CD4-positive, alpha-beta T cell treated with Interleukin-1 beta for 1 hour (primary cell): ENCODE measurements at regions not wholly inside any gene's neighbourhood (a gene's known extent, or its start where the extent isn't known, plus 50 kb on each side); places are given as distances from the start of the nearest gene placed in this dataset.
"Not testable (repeated sequence)": the region's sequence is repeated elsewhere in the genome, so short reads cannot be mapped to it uniquely, and the experiment has no call there.

Experiments used
- DNase-seq, 2 donors: peaks; one replicate each; pipeline ENCODE4 v3.0.0-alpha.2; 2020 to 2022

DNA sequence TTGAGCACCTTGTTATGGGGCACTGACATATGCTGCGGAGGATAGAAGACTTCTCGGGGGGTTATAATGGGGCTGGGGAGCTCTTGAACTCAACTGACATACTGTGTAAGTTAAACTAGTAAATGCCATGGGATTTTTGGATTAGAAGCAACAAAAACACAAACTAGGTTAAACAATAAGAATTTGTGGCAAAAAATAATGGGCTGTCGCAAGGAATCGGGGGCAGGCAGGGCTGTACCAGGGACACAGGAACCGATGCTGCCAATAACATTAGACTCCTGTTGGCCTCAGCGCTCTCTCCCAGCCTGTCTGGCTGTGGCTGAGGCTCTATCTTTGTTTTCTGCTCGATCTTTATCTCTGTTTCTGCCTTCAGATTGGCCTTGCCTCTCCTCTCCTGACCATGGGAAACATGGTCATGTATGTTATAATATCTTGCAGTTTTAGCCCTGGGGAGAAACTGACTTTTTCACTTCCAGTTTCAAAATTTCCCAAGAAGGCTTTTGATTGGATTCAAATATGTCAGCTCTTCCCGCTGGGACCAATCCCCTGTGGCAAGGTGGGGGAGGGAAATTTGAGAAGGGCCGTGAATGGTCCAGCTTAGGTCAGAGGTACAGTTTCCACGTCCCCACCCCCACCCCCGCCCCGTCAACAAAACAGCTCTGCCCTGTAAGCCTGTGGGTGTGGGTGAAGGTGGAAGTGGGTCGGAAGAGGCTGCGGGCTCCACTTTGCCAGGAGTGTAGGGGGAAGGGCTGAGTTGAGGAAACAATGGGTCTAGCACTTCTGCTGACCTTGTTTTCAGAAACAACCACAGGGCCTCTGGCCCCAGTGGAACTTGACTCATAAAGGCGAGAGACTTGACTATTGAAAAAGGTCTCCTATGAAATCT lies 161.1 kb upstream of the TBL1XR1 start:
- peak; percentile 82 to 87 for DNase-seq

DNA sequence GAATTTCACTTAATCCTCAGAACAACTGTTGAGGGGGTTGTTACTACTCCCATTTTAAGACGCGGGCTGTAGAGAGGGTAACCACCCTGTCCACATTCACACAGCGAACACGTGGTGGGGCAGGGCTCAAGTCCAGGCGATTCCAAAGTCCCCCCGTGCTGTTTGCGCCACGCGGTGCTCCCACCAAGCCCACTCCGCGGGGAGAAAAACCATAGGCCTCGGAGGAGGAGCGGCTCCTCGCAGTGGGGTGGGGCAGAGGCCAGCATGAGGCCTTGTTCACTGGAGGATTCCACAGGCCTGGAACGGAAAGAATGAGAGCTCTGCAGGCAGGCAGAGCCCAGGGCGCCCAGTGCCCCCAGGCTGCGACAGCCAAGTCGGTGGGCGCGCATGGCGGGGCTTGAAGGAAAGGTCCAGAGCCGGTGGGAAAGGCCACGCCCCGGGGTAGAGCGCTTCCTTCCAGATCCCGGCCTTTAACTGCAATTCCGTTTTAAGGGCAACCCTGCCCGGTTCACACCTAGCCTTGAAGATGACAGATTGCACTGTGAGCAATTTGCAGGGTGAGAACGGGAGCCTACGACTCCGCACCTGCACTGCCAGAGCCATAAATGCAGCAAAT lies 161.8 kb upstream of the TBL1XR1 start:
- peak; percentile 41 to 46 for DNase-seq

DNA sequence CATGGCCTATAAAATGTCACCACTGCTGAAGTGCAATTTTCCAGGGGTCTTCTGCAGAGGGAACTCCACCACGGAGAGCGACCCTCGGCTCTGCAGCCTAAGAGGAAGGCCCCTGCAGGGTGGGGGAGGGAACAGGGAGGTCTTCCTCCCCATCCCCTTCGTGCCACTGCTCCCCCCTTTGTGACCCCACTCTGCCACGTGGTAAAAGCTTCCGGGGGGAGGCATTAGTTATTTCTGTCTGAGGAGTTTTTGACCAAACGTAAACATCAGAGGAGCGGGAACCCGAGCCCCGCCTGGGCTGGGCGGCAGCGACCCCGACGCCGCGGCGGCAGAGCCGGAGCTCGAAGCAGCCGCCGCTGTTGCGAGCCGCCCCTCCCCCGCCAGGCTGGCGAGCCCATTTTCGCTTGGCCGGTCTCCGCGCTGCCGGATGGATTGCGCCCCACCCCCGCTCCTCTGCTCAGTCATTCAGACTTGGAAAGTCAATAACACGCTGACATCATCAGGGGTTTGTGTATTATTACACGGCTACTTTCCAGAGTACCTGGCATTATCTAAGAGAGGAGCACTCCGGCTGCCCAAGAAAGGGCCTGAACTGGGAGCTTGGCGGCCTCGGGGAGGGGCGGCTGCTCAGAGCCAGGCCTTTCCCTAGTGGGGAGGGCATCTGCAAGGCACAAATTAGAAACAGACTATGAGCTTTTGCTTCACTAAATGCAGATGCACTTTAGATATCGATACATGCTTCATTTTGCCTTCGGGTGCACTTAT lies 162.5 kb upstream of the TBL1XR1 start:
- DNase-seq: peak; percentile 95

DNA sequence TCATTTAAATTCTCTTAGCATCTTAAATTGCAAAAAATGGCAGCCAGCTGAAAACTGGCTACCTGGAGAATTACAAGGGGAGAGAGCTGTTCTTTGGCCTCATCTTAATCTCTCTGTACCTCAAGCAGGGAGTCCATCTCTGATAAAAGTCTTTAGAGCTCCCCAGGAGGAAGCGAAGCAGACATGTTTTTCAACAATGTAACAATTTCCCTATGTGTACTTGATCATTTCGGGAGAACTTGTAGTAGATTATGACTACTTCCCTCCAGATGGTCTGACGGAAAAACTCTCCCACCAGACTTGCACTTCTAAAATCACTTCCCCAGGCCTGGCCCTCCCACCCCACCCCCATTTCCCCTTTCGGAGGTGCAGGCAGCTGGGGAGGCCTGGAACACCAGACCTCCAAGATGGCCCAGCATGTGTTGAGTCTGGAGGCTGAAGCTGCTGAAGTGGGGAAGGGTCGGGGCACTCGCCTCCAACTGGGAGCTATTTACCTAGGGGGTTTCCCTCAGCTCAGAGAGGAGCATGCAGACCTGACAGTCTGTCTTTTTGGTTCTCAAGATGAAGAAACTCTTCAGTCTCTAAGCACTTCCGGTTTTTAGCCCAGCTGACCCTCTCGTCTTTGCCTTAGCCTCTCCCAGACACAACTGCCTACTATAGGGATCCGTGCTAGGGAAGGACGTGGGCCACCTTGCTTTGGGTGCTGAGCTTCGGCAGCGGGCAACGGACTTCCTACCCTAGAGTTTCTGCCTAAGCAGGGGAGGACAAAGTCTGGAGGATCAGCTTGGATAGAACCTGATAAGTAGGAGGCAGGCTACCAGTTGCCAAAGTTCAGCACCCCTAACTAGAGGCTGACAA lies 164.0 kb upstream of the TBL1XR1 start:
- peak in 1 of 2 donors; percentile 36 for DNase-seq

DNA sequence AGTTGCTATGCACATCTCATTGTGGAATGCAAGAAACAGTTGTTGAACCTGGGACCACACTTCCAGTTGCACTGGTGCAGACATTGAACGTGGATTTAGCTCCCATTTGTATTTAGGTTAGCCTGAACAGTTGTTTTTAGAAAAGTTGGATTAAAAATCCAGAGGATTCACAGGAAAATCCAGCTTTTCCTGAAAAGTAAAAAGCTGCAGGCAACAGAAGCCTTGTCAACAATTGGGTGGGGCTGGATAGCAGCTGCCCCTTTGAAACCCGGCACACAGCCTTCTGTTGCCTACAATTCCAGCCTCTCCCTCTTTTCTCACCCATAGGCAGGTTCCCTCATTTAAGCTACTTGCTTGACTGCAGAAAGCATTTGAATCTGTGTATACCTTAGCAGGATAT lies 165.3 kb upstream of the TBL1XR1 start:
- DNase-seq: no peak

DNA sequence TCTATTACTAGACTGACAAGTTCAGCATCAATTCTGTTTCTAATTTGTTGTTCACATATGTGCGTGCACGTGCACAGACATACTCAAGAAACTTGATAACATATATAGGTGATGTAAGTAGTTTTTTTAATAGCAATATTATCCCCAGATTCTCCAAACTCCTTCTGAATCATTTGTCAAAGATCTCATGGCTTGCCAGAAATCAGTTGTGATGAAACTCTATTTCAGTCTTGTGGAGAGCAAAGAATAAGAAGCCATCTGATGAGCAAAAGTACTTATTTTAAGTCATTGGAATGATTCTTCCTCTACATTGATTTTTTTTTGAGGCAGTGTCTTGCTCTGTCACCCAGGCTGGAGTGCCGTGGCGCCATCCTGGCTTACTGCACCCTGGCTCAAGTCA lies 167.0 kb upstream of the TBL1XR1 start:
- DNase-seq: no peak

DNA sequence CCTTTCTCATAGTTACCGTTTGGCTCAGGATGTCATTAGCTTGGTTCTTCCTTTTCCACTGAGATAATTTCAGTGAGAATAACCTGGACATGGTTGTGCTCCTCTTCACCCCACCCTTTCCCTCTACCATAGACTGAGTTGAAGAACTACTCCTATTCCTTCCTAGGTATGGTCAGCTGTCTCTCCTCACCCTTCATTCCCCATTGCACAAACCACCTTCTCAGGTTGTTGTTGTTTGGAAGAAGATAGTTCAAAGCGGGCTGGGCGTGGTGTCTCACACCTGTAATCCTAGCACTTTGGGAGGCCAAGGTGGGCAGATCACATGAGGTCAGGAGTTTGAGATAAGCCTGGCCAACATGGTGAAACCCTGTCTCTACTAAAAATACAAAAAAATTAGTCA lies 168.0 kb upstream of the TBL1XR1 start:
- not testable (repeated sequence) for DNase-seq

DNA sequence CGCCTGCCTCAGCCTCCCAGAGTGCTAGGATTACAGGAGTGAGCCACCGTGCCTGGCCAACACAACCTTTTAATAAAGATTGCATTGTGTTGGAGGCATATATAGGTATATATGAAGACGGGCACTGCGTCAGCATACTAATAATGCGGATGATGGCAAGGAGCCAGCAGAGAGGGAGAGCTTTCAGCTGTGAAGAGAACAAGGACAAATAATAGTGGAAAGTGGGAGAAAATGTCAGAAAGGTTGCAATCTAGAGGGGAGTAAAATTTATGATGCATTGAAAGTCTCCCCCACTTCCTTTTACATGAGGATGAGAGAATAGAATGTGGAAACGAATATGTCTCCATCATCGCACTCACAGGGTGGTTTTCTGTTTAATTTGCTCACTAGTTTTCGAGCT lies 170.5 kb upstream of the TBL1XR1 start:
- DNase-seq: no peak

DNA sequence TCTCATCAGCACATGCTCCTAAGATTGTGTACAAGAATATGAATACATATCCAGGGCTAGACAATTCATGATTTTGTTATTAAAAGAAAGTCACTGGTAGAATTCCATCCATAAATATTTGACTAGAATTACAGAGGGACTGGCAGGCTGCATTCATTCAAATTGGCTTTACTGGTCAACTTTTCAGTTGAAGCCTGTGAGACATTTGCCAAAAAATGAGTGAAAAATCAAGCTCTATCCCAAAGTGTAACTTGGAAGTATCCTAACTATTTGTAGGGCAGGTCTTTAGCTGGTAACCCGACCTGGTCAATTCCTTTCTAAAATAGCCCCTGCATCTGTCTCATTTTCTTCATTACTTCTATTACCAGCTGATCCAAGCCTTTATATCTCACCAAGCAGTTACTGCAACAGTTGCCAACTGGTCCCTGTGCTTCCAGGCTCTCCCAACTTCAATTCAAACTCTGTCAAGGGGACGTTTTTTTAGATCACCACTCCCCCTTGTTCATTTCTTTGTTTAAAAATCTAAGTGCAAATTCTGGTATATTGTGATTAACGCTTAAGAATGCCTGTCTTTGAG lies 173.1 kb upstream of the TBL1XR1 start:
- no peak for DNase-seq

DNA sequence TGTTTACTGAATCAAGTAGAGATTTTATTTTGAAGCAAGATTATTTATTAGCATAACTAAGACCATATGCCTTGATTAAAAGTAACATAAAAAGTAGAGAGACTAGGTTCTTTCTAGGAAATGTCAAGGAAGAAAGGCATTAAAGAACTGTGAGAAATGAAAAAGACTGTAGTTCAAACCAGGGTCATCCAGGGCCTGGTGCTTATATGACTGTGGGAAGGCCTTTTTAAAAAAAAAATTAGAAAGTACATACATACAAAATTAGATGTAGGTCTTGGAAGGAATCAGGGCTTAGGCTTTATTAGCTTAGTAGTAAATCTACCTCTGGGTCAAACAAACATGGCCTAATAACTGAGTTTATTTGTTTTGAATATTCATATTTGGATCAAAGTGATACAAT lies 173.9 kb upstream of the TBL1XR1 start:
- no peak for DNase-seq

DNA sequence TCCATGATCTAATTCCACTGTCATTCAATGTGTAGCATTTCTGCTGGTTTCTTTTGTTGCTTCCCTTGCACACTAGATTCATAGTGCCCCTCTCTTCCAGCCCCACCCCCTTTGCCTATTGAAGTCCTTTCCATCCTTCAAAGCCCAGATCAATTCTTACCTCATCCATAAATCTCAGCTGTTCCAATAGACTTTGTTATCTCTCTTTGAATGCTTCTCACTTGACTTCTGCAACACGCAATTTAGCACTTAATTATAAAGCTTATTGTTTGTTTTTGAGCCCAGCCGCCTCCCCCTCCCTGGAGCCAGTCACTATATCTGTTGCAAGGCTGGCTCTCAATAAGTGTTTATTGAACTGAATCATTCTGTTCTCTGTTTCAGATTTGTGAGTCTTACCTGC lies 174.6 kb upstream of the TBL1XR1 start:
- DNase-seq: no peak

DNA sequence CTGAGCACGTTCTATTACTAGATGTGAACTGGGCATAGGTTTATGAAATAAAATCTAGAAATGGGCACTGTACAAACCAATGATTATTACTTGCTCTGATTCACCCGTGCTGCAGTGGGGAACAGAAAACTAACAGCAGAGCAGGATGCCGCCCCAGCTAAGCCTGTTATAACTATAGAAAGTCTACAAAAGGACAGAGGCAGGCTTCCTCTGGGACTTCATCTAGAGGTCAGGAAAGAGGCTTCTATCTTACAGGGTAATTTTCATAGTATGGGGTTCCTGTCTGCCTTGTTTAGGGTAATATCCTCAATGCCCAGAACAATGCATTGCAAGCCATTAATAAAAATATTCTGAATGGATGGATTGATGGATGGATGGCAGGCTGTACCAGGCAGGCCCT lies 177.0 kb upstream of the TBL1XR1 start:
- no peak for DNase-seq

DNA sequence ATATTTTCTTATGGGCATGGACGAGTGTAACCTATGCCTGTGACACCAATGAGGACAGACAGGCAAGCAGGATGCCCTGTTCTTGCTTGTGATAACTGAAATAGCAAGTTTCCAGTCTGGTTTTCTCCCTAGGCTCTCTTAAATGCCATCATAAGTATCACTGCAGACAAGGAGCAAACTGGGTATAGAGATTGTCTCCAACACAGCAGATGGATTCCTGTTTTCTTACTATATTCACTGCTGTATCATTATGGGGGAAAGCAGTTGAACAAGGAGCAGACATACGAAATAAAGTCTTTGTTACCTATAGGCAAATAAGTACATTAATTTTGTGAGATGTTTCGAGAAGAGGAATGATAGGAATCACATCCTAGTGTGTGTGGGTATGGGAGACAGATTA lies 178.0 kb upstream of the TBL1XR1 start:
- no peak for DNase-seq

DNA sequence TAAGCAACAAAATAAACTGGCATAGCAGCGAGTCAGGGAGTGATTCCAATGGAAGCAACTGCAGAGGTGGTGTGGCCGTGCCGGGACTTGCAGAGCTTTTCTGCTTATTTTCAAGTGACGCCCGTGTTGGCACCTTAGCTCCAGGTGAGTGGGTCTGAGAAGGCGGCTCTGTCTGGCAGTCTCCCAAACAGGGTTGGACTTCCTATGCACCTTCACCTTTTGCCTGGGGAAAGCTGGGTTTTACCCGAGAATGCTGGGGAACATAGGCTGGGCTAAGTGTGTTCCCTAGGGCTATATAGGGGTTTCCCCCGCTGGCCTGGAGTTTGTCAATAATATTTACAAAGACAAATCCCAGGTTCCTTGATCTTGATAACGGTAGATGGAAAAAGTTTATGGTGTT lies 179.9 kb upstream of the TBL1XR1 start:
- DNase-seq: no peak

DNA sequence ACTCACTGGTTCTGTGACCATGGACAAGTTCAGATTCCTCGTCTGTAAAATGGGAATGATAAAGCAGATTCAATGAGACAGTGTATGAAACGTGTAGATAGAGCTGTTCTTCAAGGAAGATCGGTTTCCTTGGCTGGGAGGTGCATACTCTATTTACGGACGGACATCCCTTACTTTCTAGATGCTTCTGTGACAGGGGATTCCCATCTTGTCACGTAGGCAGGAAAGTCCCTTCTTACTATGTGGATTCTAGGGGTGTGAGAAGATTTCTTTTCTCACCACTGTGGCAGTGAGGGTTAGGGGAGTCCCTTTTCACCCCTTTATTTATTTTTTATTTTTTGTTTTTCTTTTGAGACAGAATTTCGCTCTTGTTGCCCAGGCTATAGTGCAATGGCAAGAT lies 180.9 kb upstream of the TBL1XR1 start:
- peak in 1 of 2 donors; percentile 34 for DNase-seq

DNA sequence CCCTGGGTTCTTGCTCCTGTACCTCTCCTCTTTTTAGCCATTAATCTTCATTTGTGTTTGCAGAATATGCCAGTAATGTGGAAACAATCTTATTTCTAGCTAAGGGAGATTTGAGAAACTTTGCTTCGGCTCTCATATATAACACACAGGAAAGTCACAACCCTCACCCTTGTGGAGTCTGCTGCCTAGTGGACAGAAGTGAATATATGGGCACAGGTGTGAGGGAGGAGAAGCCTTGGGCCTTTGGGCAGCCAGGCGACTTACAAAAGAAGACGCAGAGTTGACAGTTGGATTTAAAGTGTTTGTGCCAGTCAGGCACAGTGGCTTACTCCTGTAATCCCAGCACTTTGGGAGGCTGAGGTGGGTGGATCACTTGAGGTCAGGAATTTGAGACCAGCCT lies 181.8 kb upstream of the TBL1XR1 start:
- DNase-seq: no peak

DNA sequence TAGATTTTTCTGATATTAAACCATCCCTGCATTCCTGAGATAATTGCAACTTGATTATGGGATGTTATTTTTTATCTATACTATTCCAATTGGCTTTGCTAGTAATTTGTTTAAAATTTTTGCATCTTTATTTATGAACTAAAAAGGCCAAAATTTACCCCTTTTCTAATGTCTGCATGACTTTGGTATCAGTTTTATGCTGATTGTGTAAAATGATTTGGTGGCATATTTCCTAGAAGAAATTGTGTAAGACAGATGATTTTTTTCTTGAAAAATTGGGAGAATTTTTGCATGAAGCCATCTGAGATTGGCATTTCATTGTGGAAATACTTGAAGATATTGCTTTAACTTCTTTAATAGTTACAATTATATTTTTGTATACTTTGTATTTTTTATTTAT lies 183.8 kb upstream of the TBL1XR1 start:
- DNase-seq: no peak

DNA sequence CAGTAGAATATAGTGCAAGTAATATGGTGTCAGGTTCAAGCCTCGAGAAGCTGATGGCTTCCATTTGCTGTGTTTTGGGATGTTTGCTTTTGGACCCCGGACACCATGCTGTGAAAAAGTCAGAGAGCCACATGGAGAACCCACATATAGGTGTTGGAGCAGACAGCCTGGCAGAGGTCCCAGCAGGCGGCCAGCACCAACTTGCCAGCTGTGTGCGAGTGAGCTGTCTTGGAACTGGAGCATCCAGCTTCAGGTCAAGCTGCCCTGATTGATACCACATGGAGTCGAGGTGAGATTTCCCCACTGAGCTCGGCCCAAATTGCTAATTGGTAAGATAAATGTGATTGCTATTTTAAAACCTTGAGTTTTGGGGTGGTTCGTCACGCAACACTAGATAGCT lies 185.7 kb upstream of the TBL1XR1 start:
- no peak for DNase-seq

DNA sequence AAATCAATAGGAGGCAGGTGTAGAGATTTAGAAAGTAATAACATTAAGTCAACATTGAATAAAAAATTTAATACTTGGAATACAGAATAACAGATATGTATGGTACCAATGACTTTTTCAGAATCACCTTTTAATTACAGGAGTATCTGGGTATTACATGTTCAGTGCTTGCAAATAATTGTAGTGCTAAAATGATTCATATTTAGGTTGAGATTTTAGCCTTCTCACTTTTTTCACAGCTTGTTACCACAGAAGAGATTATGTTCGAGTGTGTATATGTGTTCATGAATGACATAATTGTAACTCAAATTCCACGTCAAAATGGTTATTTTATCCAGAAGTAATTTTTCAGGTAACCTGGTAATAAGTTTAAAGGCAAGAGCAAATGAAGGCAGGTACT lies 187.9 kb upstream of the TBL1XR1 start:
- no peak for DNase-seq

DNA sequence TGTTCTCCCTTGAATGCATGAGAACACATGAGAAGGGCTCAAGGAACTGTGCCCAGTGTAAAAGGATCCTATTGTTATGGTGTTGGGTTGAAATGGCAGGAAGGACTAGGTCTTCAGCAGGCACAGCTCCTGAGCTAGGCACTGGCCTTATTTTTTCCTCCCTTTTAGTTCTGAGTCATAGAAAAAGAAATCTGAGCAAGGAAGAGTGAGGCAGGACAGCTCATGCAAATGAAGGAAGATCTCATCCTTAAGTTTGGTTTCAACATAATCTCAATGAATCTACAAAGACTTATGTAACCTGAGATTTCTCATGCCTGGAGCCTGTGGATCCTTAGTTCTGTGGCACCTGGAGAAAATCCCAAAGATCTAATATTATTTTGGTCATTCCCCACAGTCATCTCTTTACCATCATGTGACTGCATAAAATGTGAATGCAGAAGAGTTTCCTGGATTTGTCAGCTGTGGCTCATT lies 188.6 kb upstream of the TBL1XR1 start:
- DNase-seq: no peak

DNA sequence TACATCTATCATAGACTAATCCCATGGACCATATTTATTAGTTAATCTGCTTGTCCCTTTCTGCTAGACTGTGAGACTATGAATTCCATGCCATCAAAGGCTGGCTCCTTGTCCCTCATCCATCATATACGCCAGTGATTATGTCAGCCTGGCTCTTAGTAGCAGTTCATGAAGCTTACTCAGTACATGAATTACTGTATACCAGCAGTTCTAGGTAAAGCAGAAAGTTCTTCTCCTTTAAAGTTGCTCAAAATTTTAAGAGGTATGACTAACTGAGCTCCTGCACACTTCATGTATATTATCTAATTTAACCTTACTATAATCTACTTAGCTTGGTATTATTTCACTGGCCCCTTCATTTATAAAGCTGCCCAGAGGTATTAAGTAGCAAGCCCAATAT lies 190.9 kb upstream of the TBL1XR1 start:
- no peak for DNase-seq
